OCI-LY1 (cell line): ENCODE measurements at regions not wholly inside any gene's neighbourhood (a gene's known extent, or its start where the extent isn't known, plus 50 kb on each side); places are given as distances from the start of the nearest gene placed in this dataset.

Experiments
- H2AFZ ChIP-seq: fragments of 200-600 bp; sonication (generic), shearing (Covaris generic); 2 replicates; pipeline ENCODE4 v1.6.0; 2014; ENCODE audit warnings: antibody characterized with exemption, mild to moderate bottlenecking, low read length
- H3F3A ChIP-seq: fragments of 200-600 bp; sonication (generic), shearing (Covaris generic); 2 replicates; pipeline ENCODE4 v1.6.0; 2014; ENCODE audit warnings: mild to moderate bottlenecking, antibody characterized with exemption, low read length, moderate library complexity; ENCODE audit not compliant: insufficient read depth
- H3K27ac ChIP-seq: fragments of 200-600 bp; sonication (generic); 2 replicates; pipeline ENCODE4 v1.5.1; 2014; ENCODE audit warnings: low read length, mixed run types, mild to moderate bottlenecking, low read depth; ENCODE audit not compliant: poor library complexity, severe bottlenecking
- H3K27me3 ChIP-seq: fragments of 200-600 bp; sonication (generic); 2 replicates; pipeline ENCODE4 v1.6.0; 2014; ENCODE audit warnings: antibody characterized with exemption, mild to moderate bottlenecking, low read length, moderate library complexity; ENCODE audit not compliant: insufficient read depth
- H3K36me3 ChIP-seq: fragments of 200-600 bp; sonication (generic); 2 replicates; pipeline ENCODE4 v1.6.1; 2014; ENCODE audit warnings: mild to moderate bottlenecking, antibody characterized with exemption, low read length, moderate library complexity, mixed read lengths; ENCODE audit not compliant: insufficient read depth
- H3K4me1 ChIP-seq: fragments of 200-600 bp; sonication (generic); 2 replicates; pipeline ENCODE4 v1.5.1; 2014; ENCODE audit warnings: mild to moderate bottlenecking, low read length, moderate library complexity; ENCODE audit not compliant: insufficient read depth, severe bottlenecking
- H3K4me2 ChIP-seq: fragments of 200-600 bp; sonication (generic), shearing (Covaris generic); 2 replicates; pipeline ENCODE4 v1.6.1; 2014; ENCODE audit warnings: low read length
- H3K4me3 ChIP-seq: fragments of 200-600 bp; sonication (generic); 2 replicates; pipeline ENCODE4 v1.5.1; 2014; ENCODE audit warnings: low read length, low read depth, mild to moderate bottlenecking, mixed read lengths; ENCODE audit not compliant: poor library complexity, severe bottlenecking
- H3K79me2 ChIP-seq: fragments of 200-600 bp; shearing (Covaris generic); 2 replicates; pipeline ENCODE4 v1.6.1; 2016; ENCODE audit warnings: mixed run types, low read length, mixed read lengths; ENCODE audit not compliant: insufficient read depth
- H3K9ac ChIP-seq: fragments of 200-600 bp; sonication (generic), shearing (Covaris generic); 2 replicates; pipeline ENCODE4 v1.6.1; 2014; ENCODE audit warnings: mild to moderate bottlenecking, low read length, mixed read lengths
- H3K9me2 ChIP-seq: fragments of 200-600 bp; sonication (generic), shearing (Covaris generic); 2 replicates; pipeline ENCODE4 v1.6.1; 2014; ENCODE audit warnings: low read depth, mild to moderate bottlenecking, low read length, mixed read lengths
- H3K9me3 ChIP-seq: fragments of 200-600 bp; shearing (Covaris generic); 2 replicates; pipeline ENCODE4 v1.6.1; 2014; ENCODE audit warnings: low read length, mixed read lengths
- H4K20me1 ChIP-seq: fragments of 200-600 bp; sonication (generic), shearing (Covaris generic); 2 replicates; pipeline ENCODE4 v1.6.0; 2016; ENCODE audit warnings: mild to moderate bottlenecking, low read length; ENCODE audit not compliant: insufficient read depth
- EZH2 ChIP-seq: fragments of 200-600 bp; sonication (generic), shearing (Covaris generic); IDR thresholded peaks from 2 replicates; pipeline ENCODE4 v1.8.0; 2017; ENCODE audit warnings: borderline replicate concordance, mixed run types, mild to moderate bottlenecking, antibody characterized with exemption, low read length, moderate library complexity, mixed read lengths
- TF ChIP-seq, protein P1 (sequence below): fragments of 200-600 bp; sonication (generic), shearing (Covaris generic); IDR thresholded peaks from 2 replicates; pipeline ENCODE4 v1.5.1; 2017; ENCODE audit warnings: mild to moderate bottlenecking, antibody characterized with exemption, low read length, moderate library complexity, mixed read lengths

GRCh38 chr22:47633111-47633510 lies 870.7 kb downstream of the TBC1D22A start:
- Histone ChIP-seq H3K4me3 (no peak overlapping the region), H3K4me1 (no peaks in the 10 kb centered on the region), H3K79me2 (no peaks in the 10 kb centered on the region), H4K20me1 (no peaks in the 10 kb centered on the region), H2AFZ (no peak overlapping the region), H3F3A (no peaks in the 10 kb centered on the region), H3K27ac (no peak overlapping the region), H3K9me2 (no peaks in the 10 kb centered on the region), H3K9ac (no peak overlapping the region), H3K4me2 (no peak overlapping the region), H3K36me3 (no peaks in the 10 kb centered on the region), H3K9me3 (no peaks in the 10 kb centered on the region), H3K27me3 (no peaks in the 10 kb centered on the region)
- TF ChIP-seq EZH2, result no peak
- TF ChIP-seq, protein P1, sequence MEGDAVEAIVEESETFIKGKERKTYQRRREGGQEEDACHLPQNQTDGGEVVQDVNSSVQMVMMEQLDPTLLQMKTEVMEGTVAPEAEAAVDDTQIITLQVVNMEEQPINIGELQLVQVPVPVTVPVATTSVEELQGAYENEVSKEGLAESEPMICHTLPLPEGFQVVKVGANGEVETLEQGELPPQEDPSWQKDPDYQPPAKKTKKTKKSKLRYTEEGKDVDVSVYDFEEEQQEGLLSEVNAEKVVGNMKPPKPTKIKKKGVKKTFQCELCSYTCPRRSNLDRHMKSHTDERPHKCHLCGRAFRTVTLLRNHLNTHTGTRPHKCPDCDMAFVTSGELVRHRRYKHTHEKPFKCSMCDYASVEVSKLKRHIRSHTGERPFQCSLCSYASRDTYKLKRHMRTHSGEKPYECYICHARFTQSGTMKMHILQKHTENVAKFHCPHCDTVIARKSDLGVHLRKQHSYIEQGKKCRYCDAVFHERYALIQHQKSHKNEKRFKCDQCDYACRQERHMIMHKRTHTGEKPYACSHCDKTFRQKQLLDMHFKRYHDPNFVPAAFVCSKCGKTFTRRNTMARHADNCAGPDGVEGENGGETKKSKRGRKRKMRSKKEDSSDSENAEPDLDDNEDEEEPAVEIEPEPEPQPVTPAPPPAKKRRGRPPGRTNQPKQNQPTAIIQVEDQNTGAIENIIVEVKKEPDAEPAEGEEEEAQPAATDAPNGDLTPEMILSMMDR, result no peak

DNA sequence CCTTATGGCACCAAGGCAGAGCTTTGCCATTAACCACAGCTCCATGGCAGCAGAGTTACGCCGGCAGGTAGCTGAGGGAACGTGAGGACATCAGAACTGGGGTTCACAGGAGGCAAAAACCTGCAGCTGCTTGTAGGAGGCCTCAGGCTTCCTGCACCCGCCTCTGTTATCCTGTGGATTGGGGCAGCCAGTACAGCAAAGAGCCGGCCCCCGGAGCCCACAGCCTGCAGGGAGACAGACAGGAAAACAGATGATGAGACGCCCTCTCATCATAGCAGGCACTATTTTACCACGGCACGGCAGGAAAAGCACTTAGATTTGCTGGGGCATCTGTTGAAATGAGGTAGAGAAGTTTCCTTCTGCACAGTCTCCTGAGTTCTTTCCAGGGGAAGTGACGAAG lies 870.3 kb downstream of the TBC1D22A start:
- no peaks in the 10 kb centered on the region for H3K9me2 ChIP-seq
- no peak overlapping the region for H3K4me2 ChIP-seq
- H4K20me1 ChIP-seq, result no peaks in the 10 kb centered on the region
- H3K9ac ChIP-seq, result no peak overlapping the region
- TF ChIP-seq, protein P1, result no peak
- no peaks in the 10 kb centered on the region for H3K79me2 ChIP-seq
- no peaks in the 10 kb centered on the region for H3K4me1 ChIP-seq
- H2AFZ ChIP-seq, result no peak overlapping the region
- H3K9me3 ChIP-seq, result no peaks in the 10 kb centered on the region
- no peaks in the 10 kb centered on the region for H3K36me3 ChIP-seq
- no peaks in the 10 kb centered on the region for H3F3A ChIP-seq
- H3K27me3 ChIP-seq, result no peaks in the 10 kb centered on the region
- no peak overlapping the region for H3K4me3 ChIP-seq
- no peak overlapping the region for H3K27ac ChIP-seq

- Histone ChIP-seq H3K9me2 (no peaks in the 10 kb centered on the region), H2AFZ (no peak overlapping the region), H3F3A (no peaks in the 10 kb centered on the region), H3K36me3 (no peaks in the 10 kb centered on the region), H4K20me1 (no peaks in the 10 kb centered on the region), H3K27ac (no peak overlapping the region), H3K4me3 (no peak overlapping the region), H3K4me2 (no peak overlapping the region), H3K9me3 (no peaks in the 10 kb centered on the region), H3K9ac (no peak overlapping the region), H3K4me1 (no peaks in the 10 kb centered on the region), H3K79me2 (no peaks in the 10 kb centered on the region), H3K27me3 (no peaks in the 10 kb centered on the region)
- TF ChIP-seq, protein P1, result no peak
- TF ChIP-seq EZH2, result no peak
These were observed 869.2 kb downstream of the TBC1D22A start for GRCh38 chr22:47631571-47632102.
